Thyroid gland (tissue), 4 donors: ENCODE measurements at regions not wholly inside any gene's neighbourhood (a gene's known extent, or its start where the extent isn't known, plus 50 kb on each side); places are given as distances from the start of the nearest gene placed in this dataset.

Source experiments
- DNase-seq, 2 donors: peaks; one replicate each; pipeline ENCODE4 v3.0.0-alpha.2; 2019
- H3K27ac ChIP-seq, 3 donors: fragments of 200-600 bp; sonication (generic); 1 replicate in 2 of 3; 2 replicates in 1 of 3; pipeline ENCODE4 v1.5.1; 2016 to 2019; ENCODE audit warnings: mild to moderate bottlenecking in 1 of 3, moderate library complexity in 1 of 3
- H3K27me3 ChIP-seq: fragments of 200-600 bp; sonication (generic); one replicate; pipeline ENCODE4 v1.5.1; 2019
- H3K36me3 ChIP-seq, 2 donors: fragments of 200-600 bp; sonication (generic); one replicate each; pipeline ENCODE4 v1.5.1; 2016 to 2019
- H3K4me1 ChIP-seq, 2 donors: fragments of 200-600 bp; sonication (generic); one replicate each; pipeline ENCODE4 v1.5.1; 2017 to 2019
- H3K4me3 ChIP-seq, 3 donors: fragments of 200-600 bp; sonication (generic); replicated peaks in 1 of 3; 1 replicate in 2 of 3; 2 replicates in 1 of 3; pipeline ENCODE4 v1.5.1; 2016; ENCODE audit warnings: mild to moderate bottlenecking in 1 of 3
- H3K9me3 ChIP-seq: fragments of 200-600 bp; sonication (generic); one replicate; pipeline ENCODE4 v1.5.1; 2017
- POLR2A ChIP-seq, 2 donors: fragments of 450-650 bp; IDR thresholded peaks; one replicate each; pipeline ENCODE4 v1.6.1; 2017; ENCODE audit warnings: antibody characterized with exemption in 2 of 2, mild to moderate bottlenecking in 2 of 2, moderate library complexity in 1 of 2
- WGBS, 2 donors: methylation state at CpG; one replicate each; pipeline ENCODE4 v1.1.5; 2017; 5-methylcytosine and 5-hydroxymethylcytosine counted together
- intact Hi-C: fragments of 100-400 bp; cut with DNase I; formaldehyde crosslinking; loops from one replicate; pipeline ENCODE4 v1.15.1; 2023
- TF ChIP-seq, protein P1 (sequence below), 6 experiments: fragments of 200-600 bp in 3 of 6; fragments of 450-650 bp in 3 of 6; sonication (generic) in 3 of 6; IDR thresholded peaks; one replicate each; pipeline ENCODE4 v1.5.1; 2016 to 2019; ENCODE audit warnings: antibody characterized with exemption in 6 of 6, mild to moderate bottlenecking in 2 of 6, inconsistent platforms in 1 of 6, moderate library complexity in 1 of 6

DNA sequence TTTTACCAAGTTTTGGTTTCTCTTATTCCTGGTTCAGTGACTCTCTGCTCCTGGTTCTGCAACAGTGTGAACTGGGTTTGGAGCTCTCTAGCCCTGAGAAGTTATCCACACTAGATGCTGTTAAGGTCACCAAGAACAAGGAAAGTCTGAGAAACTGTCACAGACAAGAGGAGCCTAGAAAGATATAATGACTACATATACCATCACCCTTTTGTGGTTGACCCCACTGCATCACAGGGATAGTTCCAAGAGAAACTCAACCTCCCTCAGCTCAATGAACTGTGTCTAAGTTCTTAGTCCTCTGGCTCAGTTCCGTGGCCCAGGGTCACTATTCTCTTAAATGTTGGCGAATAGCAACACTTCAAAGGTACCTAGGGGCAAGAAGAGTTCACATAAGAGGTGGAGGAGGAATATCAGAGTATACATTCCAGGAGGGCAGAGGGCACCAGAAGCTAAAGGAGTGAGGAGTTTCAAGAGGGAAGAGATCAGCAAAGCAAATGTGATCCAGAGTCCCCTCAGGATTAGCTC, 171.5 kb downstream of the BUB3 start:
- WGBS, 2 donors = 36 to 49% methylated on average over 2 of the region's 2 CpGs
- H3K9me3 ChIP-seq = no peaks in the 10 kb centered on the region
- TF ChIP-seq, protein P1, sequence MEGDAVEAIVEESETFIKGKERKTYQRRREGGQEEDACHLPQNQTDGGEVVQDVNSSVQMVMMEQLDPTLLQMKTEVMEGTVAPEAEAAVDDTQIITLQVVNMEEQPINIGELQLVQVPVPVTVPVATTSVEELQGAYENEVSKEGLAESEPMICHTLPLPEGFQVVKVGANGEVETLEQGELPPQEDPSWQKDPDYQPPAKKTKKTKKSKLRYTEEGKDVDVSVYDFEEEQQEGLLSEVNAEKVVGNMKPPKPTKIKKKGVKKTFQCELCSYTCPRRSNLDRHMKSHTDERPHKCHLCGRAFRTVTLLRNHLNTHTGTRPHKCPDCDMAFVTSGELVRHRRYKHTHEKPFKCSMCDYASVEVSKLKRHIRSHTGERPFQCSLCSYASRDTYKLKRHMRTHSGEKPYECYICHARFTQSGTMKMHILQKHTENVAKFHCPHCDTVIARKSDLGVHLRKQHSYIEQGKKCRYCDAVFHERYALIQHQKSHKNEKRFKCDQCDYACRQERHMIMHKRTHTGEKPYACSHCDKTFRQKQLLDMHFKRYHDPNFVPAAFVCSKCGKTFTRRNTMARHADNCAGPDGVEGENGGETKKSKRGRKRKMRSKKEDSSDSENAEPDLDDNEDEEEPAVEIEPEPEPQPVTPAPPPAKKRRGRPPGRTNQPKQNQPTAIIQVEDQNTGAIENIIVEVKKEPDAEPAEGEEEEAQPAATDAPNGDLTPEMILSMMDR (IDR thresholded peaks at IDR 0.05) = no peak
- TF ChIP-seq POLR2A (IDR thresholded peaks at IDR 0.05) = no peak
- no peaks in the 10 kb centered on the region for H3K4me1 ChIP-seq
- intact Hi-C loops = no loop called here
- no peak overlapping the region for H3K4me3 ChIP-seq
- no peak overlapping the region for H3K27ac ChIP-seq
- no peaks in the 10 kb centered on the region for H3K36me3 ChIP-seq
- H3K27me3 ChIP-seq = no peaks in the 10 kb centered on the region
- DNase-seq = no peak

DNA sequence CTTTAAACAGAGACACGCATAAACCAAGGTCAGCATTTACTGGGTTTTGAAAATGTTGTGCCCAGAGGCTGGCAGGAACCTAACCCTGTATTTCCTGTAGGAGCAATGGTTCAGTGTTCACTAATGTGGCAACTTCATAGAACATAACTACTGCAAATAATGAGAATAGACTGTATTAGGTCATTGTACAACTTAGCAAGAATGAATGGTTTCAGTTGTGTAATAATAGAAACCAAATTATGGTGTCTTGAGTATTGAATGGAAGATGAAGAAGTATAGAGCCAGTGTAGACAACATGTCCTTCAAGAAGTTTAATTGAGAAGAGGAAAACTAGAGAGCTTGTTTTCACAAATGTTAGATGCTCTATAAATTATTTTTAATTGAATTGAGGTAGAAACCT, 172.5 kb downstream of the BUB3 start:
- 95 to 97% methylated on average over 1 of the region's 1 CpG for WGBS, 2 donors

DNA sequence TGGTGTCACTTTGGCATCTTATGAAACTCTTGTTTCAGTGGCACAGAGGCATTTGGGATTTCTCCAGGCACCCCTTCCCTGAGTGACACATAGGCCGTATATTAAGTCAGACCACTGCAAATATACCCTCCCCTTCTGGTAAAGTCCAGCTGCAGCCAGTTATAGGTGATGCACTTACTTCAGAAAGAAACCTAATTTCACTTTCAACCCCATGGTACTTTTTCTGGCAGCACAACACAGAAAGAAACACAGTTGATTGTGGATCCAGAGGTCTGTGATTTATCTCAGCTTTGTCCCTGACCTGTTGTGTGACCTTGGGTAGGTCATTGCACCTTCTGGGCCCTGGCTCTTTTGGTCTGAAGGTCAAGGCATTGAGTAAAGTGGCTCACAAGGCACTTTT, 173.2 kb downstream of the BUB3 start:
- Histone ChIP-seq H3K27ac (no peak overlapping the region), H3K4me3 (no peak overlapping the region), H3K36me3 (no peaks in the 10 kb centered on the region), H3K4me1 (no peaks in the 10 kb centered on the region), H3K27me3 (no peaks in the 10 kb centered on the region), H3K9me3 (no peaks in the 10 kb centered on the region)
- no peak for DNase-seq
- intact Hi-C loops = no loop called here
- 88 to 97% methylated on average over 1 of the region's 1 CpG for WGBS, 2 donors
- TF ChIP-seq, protein P1 (IDR thresholded peaks at IDR 0.05) = no peak
- TF ChIP-seq POLR2A (IDR thresholded peaks at IDR 0.05) = no peak

More for the DNA sequence above, 172.5 kb downstream of the BUB3 start:
- H3K27ac ChIP-seq = no peak overlapping the region
- H3K4me3 ChIP-seq = no peak overlapping the region
- no peak for DNase-seq
- TF ChIP-seq POLR2A (IDR thresholded peaks at IDR 0.05) = no peak
- TF ChIP-seq, protein P1 (IDR thresholded peaks at IDR 0.05) = no peak
- H3K27me3 ChIP-seq = no peaks in the 10 kb centered on the region
- H3K4me1 ChIP-seq = no peaks in the 10 kb centered on the region
- H3K36me3 ChIP-seq = no peaks in the 10 kb centered on the region
- no peaks in the 10 kb centered on the region for H3K9me3 ChIP-seq
- intact Hi-C loops = no loop called here

DNA sequence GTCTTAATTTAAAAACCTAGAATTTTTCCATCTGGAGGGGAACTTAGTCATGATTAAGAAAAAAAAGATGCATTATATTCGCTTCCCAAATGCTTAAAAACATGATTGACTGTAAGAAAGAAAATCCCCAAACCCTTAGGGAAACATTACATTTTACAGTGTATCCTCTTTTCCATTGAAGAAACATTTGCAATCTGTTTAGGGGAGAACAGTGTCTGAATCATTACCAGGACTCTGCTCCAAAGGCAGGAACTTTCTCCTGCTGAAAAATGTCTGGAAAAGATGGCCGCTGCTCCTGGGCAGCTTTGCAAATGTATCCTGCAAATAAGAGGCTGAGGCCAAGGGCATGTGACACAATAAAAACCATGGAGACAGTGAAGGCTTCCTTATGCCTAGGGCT, 173.7 kb downstream of the BUB3 start:
- Histone ChIP-seq H3K4me1 (no peaks in the 10 kb centered on the region), H3K9me3 (no peaks in the 10 kb centered on the region), H3K27ac (no peak overlapping the region), H3K27me3 (no peaks in the 10 kb centered on the region), H3K4me3 (no peak overlapping the region), H3K36me3 (no peaks in the 10 kb centered on the region)
- TF ChIP-seq, protein P1 (IDR thresholded peaks at IDR 0.05) = no peak
- TF ChIP-seq POLR2A (IDR thresholded peaks at IDR 0.05) = no peak
- no peak for DNase-seq
- intact Hi-C loops = no loop called here
- WGBS, 2 donors = 84 to 89% methylated on average over 2 of the region's 2 CpGs

DNA sequence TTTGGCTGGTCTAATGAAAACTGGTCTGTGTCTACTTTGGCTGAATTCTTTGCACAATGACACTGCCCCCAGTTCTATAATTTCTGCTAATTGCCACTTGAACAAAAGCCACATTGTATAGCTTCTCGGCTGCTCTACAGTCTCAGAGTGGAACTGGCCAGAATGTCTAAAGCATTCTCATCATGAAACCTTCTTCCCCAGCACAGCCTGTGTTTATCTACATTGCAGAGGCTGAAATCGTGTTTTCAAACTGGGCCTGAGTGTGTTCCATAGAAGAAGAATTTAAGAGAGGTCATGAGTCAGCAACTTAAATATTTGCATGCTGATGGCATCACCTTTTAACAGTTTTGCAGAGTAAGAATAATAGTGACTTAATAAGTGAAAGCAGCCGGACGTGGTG, 177.2 kb downstream of the BUB3 start:
- WGBS, 2 donors = 52 to 63% methylated on average over 4 of the region's 4 CpGs
- H3K4me1 ChIP-seq = no peaks in the 10 kb centered on the region
- intact Hi-C loops = no loop called here
- TF ChIP-seq, protein P1 (IDR thresholded peaks at IDR 0.05) = no peak
- no peak for TF ChIP-seq POLR2A (IDR thresholded peaks at IDR 0.05)
- H3K27ac ChIP-seq = no peak overlapping the region
- no peak overlapping the region for H3K4me3 ChIP-seq
- no peak for DNase-seq
- H3K9me3 ChIP-seq = no peaks in the 10 kb centered on the region
- H3K36me3 ChIP-seq = no peaks in the 10 kb centered on the region
- H3K27me3 ChIP-seq = no peaks in the 10 kb centered on the region
